DND-41 (cell line): ENCODE measurements at regions not wholly inside any gene's neighbourhood (a gene's known extent, or its start where the extent isn't known, plus 50 kb on each side); places are given as distances from the start of the nearest gene placed in this dataset.

Experiments used
- ATAC-seq: fragments of 200-7000 bp; cut with Tn5 transposase; 3 replicates; pipeline ENCODE4 v1.9.1; 2021; ENCODE audit warnings: low read depth; ENCODE audit not compliant: insufficient read depth
- DNase-seq: peaks from one replicate; pipeline ENCODE4 v3.0.0-alpha.2; 2020
- H2AFZ ChIP-seq: 2 replicates; pipeline ENCODE4 v1.6.0; 2012; ENCODE audit warnings: low read depth, low read length
- H3K27ac ChIP-seq: 2 replicates; pipeline ENCODE4 v1.5.1; 2012; ENCODE audit warnings: low read length, inconsistent platforms
- H3K27me3 ChIP-seq: fragments of 200-600 bp; sonication (generic); 2 replicates; pipeline ENCODE4 v1.6.0; 2012; ENCODE audit warnings: low read length, mild to moderate bottlenecking, inconsistent platforms; ENCODE audit not compliant: insufficient read depth, poor library complexity
- H3K36me3 ChIP-seq: 2 replicates; pipeline ENCODE4 v1.5.1; 2012; ENCODE audit warnings: low read length, inconsistent platforms; ENCODE audit not compliant: insufficient read depth
- H3K4me1 ChIP-seq: 2 replicates; pipeline ENCODE4 v1.5.1; 2012; ENCODE audit warnings: mild to moderate bottlenecking, low read length; ENCODE audit not compliant: insufficient read depth
- H3K4me2 ChIP-seq: 2 replicates; pipeline ENCODE4 v1.6.0; 2012; ENCODE audit warnings: mild to moderate bottlenecking, moderate library complexity, low read length, inconsistent platforms; ENCODE audit not compliant: insufficient read depth
- H3K4me3 ChIP-seq, 2 experiments: fragments of 200-600 bp in 1 of 2; shearing (Covaris generic) in 1 of 2; 2 replicates each; pipeline ENCODE4 v1.5.1; 2012 to 2016; ENCODE audit warnings: inconsistent platforms in 2 of 2, low read length in 2 of 2, mild to moderate bottlenecking in 2 of 2, low read depth in 1 of 2, moderate library complexity in 1 of 2
- H3K79me2 ChIP-seq: 2 replicates; pipeline ENCODE4 v1.6.0; 2012; ENCODE audit warnings: low read length, inconsistent platforms; ENCODE audit not compliant: insufficient read depth
- H3K9ac ChIP-seq: 2 replicates; pipeline ENCODE4 v1.6.0; 2012; ENCODE audit warnings: low read depth, mild to moderate bottlenecking, inconsistent platforms, low read length, moderate library complexity
- H3K9me3 ChIP-seq: 2 replicates; pipeline ENCODE4 v1.5.1; 2012; ENCODE audit warnings: low read length, moderate library complexity, mild to moderate bottlenecking, inconsistent platforms; ENCODE audit not compliant: insufficient read depth, severe bottlenecking
- H4K20me1 ChIP-seq: 2 replicates; pipeline ENCODE4 v1.6.0; 2012; ENCODE audit warnings: low read length; ENCODE audit not compliant: insufficient read depth
- EZH2 ChIP-seq: IDR thresholded peaks from 3 replicates; pipeline ENCODE4 v1.6.1; 2012; ENCODE audit warnings: borderline replicate concordance, low read depth, mild to moderate bottlenecking, moderate library complexity, low read length, inconsistent platforms; ENCODE audit not compliant: severe bottlenecking
- TF ChIP-seq, protein P1 (sequence below): IDR thresholded peaks from 2 replicates; pipeline ENCODE4 v1.5.1; 2012; ENCODE audit warnings: borderline replicate concordance, low read length, moderate library complexity, mild to moderate bottlenecking; ENCODE audit not compliant: poor library complexity, severe bottlenecking; ENCODE audit errors: extremely low read depth

DNA sequence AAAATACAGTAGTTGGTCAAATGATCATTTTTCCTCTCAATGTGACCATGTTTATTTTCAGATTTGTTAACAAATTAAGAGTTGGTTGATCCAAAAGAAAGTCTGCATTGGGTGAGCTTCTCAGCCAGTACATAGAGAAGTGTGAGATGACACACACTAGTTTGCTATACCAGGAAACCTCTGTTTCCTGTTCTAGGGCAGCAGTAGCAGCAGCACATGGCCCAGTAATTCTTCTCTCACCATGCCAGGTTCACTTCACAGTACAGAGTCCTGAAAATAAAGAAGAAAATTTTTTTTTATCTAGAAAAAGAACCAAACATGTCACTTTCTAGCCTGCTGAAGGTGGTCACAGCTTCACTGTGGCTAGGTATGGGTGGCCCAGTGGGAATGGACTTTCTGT lies 250.2 kb upstream of the OR4E1 start:
- H2AFZ ChIP-seq = peak overlapping the region; percentile 32; the same call in 1 of the 2 replicates
- H3K9ac ChIP-seq = peak overlapping the region; percentile 46
- H4K20me1 ChIP-seq = 0 out of 2 replicates have a peak, but pooled peaks cover 2% of the 10 kb centered on the region
- H3K4me3 ChIP-seq = peak overlapping the region in 1 of 2 experiments; percentile 39; a peak in 2 of 4 replicates
- no peaks in the 10 kb centered on the region for H3K27me3 ChIP-seq
- peaks cover 34% of the 10 kb centered on the region for H3K4me1 ChIP-seq
- no peaks in the 10 kb centered on the region for H3K79me2 ChIP-seq
- H3K27ac ChIP-seq = peak overlapping the region; percentile 88
- ATAC-seq = peak; percentile 91
- no peaks in the 10 kb centered on the region for H3K9me3 ChIP-seq
- peak overlapping the region; percentile 65 for H3K4me2 ChIP-seq
- no peaks in the 10 kb centered on the region for H3K36me3 ChIP-seq
- TF ChIP-seq, protein P1, sequence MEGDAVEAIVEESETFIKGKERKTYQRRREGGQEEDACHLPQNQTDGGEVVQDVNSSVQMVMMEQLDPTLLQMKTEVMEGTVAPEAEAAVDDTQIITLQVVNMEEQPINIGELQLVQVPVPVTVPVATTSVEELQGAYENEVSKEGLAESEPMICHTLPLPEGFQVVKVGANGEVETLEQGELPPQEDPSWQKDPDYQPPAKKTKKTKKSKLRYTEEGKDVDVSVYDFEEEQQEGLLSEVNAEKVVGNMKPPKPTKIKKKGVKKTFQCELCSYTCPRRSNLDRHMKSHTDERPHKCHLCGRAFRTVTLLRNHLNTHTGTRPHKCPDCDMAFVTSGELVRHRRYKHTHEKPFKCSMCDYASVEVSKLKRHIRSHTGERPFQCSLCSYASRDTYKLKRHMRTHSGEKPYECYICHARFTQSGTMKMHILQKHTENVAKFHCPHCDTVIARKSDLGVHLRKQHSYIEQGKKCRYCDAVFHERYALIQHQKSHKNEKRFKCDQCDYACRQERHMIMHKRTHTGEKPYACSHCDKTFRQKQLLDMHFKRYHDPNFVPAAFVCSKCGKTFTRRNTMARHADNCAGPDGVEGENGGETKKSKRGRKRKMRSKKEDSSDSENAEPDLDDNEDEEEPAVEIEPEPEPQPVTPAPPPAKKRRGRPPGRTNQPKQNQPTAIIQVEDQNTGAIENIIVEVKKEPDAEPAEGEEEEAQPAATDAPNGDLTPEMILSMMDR = no peak
- TF ChIP-seq EZH2 = no peak
- DNase-seq = peak; percentile 74

DNA sequence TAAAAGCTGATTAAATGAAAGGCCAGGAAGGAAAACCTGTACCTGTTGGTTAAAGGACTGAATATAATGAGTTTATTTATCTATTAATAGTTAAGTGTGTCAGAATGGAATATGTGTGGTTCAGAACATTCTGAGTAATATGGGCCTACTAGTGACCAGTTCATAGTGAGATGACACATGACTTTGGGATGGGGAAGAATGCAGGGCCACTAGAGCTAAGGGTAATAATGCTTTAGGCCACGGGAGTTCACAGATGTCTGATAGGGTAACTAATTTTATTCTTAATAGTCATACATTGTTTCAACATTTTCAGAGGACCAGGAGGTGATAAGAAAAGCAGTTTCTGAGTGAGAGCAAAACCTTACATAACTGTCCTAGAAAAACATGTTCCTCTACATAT lies 247.8 kb upstream of the OR4E1 start:
- H3K9ac ChIP-seq = no peak overlapping the region
- no peak overlapping the region for H3K4me2 ChIP-seq
- peaks cover 40% of the 10 kb centered on the region for H3K4me1 ChIP-seq
- TF ChIP-seq, protein P1 = no peak
- TF ChIP-seq EZH2 = no peak
- no peaks in the 10 kb centered on the region for H3K27me3 ChIP-seq
- no peak overlapping the region for H2AFZ ChIP-seq
- no peak overlapping the region for H3K27ac ChIP-seq
- ATAC-seq (no peak), DNase-seq (no peak)
- H3K79me2 ChIP-seq = no peaks in the 10 kb centered on the region
- no peak overlapping the region for H3K4me3 ChIP-seq
- no peaks in the 10 kb centered on the region for H3K36me3 ChIP-seq
- H4K20me1 ChIP-seq = no peaks in the 10 kb centered on the region
- no peaks in the 10 kb centered on the region for H3K9me3 ChIP-seq

DNA sequence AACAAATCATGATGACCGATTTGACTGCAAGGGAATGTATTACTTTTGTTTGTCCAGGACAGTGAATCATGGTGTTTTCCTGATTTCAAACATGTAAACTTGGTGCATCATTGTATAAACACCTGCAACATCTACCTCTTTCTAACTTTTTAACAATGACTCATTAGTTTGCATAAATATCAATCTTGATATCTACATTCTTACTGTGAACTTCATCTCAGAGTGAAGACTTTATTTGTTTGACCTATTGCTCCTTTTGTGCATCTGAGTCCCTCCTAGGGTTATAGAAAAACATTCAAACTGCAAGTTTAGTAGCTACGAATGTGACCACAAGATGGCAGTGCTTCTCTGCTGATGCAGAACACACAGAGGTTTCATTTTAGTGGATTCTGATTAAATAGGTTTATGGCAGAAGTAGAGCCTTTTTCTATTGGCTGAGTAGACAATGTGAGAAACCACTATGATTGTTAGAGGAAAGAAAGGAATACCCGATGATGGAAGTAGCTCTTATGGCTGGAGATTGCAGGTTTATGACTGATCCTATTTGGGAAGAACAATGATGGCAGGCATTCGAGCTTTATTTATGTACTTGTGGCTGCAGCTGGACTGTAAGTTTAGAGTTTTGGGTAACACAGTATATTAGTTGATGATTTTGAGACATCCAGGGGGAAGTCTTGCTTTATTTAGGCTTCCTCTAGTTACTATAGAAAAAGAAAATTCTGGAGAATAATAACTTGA lies 244.2 kb upstream of the OR4E1 start:
- Histone ChIP-seq H2AFZ (no peak overlapping the region), H3K79me2 (no peaks in the 10 kb centered on the region), H3K4me2 (peak overlapping the region; percentile 45; the same call in 1 of the 2 replicates), H4K20me1 (no peaks in the 10 kb centered on the region), H3K4me3 (no peak overlapping the region), H3K36me3 (no peaks in the 10 kb centered on the region), H3K27me3 (peaks cover 7% of the 10 kb centered on the region), H3K4me1 (peaks cover 12% of the 10 kb centered on the region; the same call in 1 of the 2 replicates), H3K9me3 (no peaks in the 10 kb centered on the region), H3K9ac (no peak overlapping the region), H3K27ac (no peak overlapping the region)
- TF ChIP-seq EZH2 = no peak
- TF ChIP-seq, protein P1 = peak; percentile 92
- DNase-seq = peak; percentile 74
- ATAC-seq = peak; percentile 77
